ENCODE measurements at regions not wholly inside any gene's neighbourhood (a gene's known extent, or its start where the extent isn't known, plus 50 kb on each side); places are given as distances from the start of the nearest gene placed in this dataset.
"Not testable (repeated sequence)": the region's sequence is repeated elsewhere in the genome, so short reads cannot be mapped to it uniquely, and the experiment has no call there.

- no peak for DNase-seq (ENCODE audit: low read depth)
Observed at GRCh38 chr4:57329279-57329678, 219.1 kb upstream of the IGFBP7 start.

GRCh38 chr4:57324673-57325307 lies 214.6 kb upstream of the IGFBP7 start:
- DNase-seq (ENCODE audit: low read depth), result no peak

DNA sequence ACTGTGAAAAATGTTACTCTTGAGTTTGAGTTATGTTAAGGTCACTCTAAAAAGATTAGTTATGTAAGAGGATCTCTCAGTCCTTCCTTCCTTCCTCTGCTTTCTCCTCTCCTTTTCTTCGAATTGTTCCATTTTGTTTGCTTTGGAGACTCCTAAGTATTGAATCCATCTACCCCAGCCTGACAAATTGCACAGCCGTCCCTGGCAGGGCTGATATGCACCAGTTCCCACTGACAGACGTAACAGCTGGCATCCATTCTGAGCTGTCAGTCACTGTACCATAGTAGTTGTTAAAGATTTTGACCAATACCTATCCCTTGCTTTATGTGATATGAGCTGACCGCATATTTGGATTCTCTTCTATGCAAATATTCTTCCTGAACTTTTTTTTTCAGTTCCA lies 210.7 kb upstream of the IGFBP7 start:
- DNase-seq (ENCODE audit: low read depth), result no peak

GRCh38 chr4:57320217-57320616 lies 210.0 kb upstream of the IGFBP7 start:
- DNase-seq (ENCODE audit: low read depth), result no peak

GRCh38 chr4:57318703-57319102 lies 208.5 kb upstream of the IGFBP7 start:
- DNase-seq (ENCODE audit: low read depth), result no peak

DNA sequence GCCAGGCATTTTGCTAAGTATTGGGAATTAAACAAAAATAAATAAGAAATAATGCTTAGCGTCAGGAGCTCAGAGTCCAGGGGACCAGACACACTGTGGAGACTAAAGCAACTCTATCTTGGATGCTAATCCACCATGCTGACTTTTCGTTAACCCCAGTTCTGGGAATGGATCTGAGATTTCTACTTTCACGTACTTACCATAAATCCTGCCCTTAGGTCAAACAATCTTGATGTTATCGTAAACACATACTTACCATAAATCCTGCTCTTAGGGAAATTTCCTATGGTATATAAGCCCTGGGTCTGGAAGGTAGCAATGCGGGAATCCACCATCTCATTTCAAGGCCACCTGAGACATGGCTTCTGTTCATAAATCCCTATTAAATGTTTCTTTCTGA lies 204.5 kb upstream of the IGFBP7 start:
- no peak for DNase-seq (ENCODE audit: low read depth)

DNA sequence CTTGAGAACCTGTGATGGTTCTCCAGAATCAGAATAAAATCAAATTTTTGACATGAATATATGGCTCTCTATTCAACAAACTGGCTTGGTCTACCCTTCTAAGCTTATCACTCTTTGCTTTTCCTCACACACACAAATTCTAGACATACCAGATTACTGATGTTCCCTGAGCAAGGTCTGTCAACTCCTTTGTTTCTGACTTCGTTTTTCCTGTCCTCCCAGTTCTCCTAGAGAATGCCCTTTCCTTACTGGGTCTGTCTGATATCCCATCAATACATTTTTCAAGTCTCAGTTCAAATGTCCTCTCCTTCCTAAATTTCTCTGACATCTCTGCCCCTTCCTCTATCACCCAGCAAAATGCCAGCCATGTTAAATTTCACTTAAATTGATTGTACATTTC lies 202.1 kb upstream of the IGFBP7 start:
- DNase-seq (ENCODE audit: low read depth), result no peak

GRCh38 chr4:57309658-57310057 lies 199.5 kb upstream of the IGFBP7 start:
- DNase-seq (ENCODE audit: low read depth), result no peak

DNA sequence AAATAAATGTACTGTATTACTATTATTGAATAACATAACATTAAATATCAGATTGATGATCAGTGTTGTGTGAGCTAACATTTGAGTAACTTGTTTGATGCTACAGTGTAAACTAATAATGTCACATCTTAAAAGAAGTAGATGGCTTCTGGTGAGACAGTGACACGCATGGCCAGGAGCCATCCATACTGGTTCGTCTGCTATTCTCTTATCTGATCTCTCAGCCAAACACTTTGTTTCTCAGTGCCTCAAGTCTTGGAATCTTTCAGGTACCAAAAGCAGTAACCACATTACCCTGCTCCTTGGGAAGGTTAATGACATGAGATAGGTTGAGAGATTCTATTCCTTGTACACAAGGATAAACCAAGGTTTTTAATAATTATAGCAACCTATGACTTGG lies 198.1 kb upstream of the IGFBP7 start:
- no peak for DNase-seq (ENCODE audit: low read depth)

DNA sequence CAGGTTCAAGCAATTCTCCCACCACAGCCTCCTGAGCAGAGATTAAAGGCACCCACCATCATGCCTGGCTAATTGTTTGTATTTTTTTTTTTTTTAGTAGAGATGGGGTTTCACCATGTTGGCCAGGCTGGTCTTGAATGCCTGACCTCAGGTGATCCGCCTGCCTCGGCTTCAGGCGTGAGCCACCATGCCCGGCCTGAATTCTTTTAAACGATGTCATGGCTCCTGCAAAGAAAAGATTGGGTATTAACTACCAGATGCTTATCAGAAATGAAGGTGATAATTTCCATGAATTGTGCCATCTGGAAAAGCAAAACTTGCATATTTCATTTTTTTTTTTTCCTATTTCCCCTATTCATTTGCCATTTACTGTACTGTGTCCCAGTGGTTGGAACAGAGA lies 195.7 kb upstream of the IGFBP7 start:
- no peak for DNase-seq (ENCODE audit: low read depth)

GRCh38 chr4:57303012-57303751 lies 193.0 kb upstream of the IGFBP7 start:
- DNase-seq (ENCODE audit: low read depth), result no peak

GRCh38 chr4:57300300-57300699 lies 190.1 kb upstream of the IGFBP7 start:
- not testable (repeated sequence) for DNase-seq (ENCODE audit: low read depth)

DNA sequence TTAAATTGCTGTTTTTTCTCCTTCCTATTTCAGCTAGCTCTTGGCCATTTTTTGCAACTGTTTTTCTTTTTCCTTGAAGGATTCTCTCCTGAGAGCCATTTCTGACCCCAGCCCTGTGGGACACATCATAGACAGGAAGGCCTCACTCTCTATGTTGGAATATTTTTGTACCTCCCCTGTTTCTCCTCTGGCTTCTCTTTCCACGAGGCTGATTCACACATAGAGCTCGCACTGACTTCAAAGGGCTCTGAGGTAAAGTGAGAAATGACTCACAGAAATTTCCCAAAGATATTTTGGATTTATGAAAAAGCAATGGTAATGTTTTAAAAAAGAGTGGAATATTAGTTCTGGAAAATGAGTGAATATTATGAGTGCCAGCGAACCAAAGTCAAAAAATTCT lies 181.7 kb upstream of the IGFBP7 start:
- DNase-seq (ENCODE audit: low read depth), result no peak

GRCh38 chr4:57287687-57288604 lies 177.8 kb upstream of the IGFBP7 start:
- no peak for DNase-seq (ENCODE audit: low read depth)

DNA sequence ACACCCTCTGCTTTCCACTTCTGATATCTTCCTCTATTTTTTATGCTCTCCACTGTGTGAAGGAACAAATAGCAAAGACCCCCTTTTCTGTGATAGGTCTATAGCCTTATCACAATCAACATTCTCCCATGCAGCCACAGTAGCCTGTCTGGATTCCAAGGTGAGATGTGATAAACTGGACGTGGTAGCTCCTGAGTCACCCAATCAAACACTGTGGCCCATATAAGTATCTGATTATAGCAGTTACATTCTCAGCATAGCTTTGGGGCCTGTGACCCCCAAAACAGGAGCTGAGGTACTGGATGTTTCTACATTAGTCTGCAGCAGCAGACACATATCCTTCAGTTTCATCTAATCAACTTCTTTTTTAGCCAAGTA lies 172.7 kb upstream of the IGFBP7 start:
- DNase-seq (ENCODE audit: low read depth), result no peak

- DNase-seq (ENCODE audit: low read depth), result no peak
Observed at GRCh38 chr4:57280481-57280880, 170.3 kb upstream of the IGFBP7 start.

GRCh38 chr4:57278780-57279179 lies 168.6 kb upstream of the IGFBP7 start:
- no peak for DNase-seq (ENCODE audit: low read depth)

- no peak for DNase-seq (ENCODE audit: low read depth)
Observed at GRCh38 chr4:57274082-57274481, 163.9 kb upstream of the IGFBP7 start.

- DNase-seq (ENCODE audit: low read depth), result no peak
Observed at GRCh38 chr4:57270346-57270745, 160.2 kb upstream of the IGFBP7 start.

GRCh38 chr4:57265831-57266582 lies 155.8 kb upstream of the IGFBP7 start:
- DNase-seq (ENCODE audit: low read depth), result no peak

DNA sequence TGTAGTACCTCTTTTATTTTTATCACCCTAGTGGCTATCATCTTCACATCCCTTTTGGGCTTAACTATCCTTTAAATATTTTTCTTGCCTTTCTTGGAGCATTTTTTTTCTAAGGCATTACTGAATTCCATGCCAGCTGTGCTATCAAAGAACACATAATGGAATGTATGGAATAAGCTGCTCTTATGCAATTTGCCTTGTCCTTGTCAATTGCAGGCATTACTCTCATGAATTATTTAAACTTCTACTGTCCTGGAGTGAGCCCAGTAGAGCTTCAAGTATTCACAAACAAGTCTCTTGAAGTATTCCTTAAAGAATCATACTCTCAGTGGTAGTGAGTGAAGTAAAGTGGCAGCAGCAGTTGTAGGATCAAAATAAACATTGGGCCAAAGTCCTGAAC lies 144.6 kb upstream of the IGFBP7 start:
- no peak for DNase-seq (ENCODE audit: low read depth)

DNA sequence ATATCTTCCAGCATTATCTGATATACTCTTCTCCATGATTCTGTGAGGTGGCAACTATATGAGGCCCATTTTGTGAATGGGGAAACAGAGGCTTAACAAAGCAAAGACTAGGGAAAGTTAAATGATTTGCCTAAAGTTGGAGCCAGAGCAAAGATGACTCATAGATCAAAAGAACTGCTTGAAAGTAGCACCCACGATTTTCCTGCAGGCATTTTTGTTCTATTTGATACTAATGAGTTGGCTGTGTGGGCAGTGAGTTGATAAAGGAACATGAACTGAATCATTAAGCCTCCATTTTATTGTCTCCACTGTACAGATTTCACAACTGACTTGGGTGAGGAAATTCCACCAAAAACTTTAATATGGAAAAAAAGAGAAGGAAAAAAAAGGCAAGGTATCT lies 138.9 kb upstream of the IGFBP7 start:
- no peak for DNase-seq (ENCODE audit: low read depth)

Data from activated T-helper 9 cell treated with anti-CD3 and anti-CD28 coated beads, Interleukin-2, amount 50 U/mL, for 16 hours (primary cell).